T-cell (primary cell): ENCODE measurements at regions not wholly inside any gene's neighbourhood (a gene's known extent, or its start where the extent isn't known, plus 50 kb on each side); places are given as distances from the start of the nearest gene placed in this dataset.

ENCODE experiments used
- ATAC-seq, 4 experiments: fragments of 200-7000 bp in 3 of 4; fragments of 150-1000 bp in 1 of 4; cut with Tn5 transposase; replicated peaks in 1 of 4; 1 replicate in 3 of 4; 2 replicates in 1 of 4; pipeline ENCODE4 v1.10.0; 2021; ENCODE audit warnings: moderate library complexity in 3 of 4, mild to moderate bottlenecking in 2 of 4, moderate number of reproducible peaks in 1 of 4
- CTCF ChIA-PET, 2 donors: fragments of 300-600 bp; sonication (Branson Sonifier 250); formaldehyde crosslinking; loops; one replicate each; lab custom pipeline; 2022; ENCODE audit warnings: antibody characterized with exemption in 2 of 2; lab: Charles Lee
- POLR2A ChIA-PET, 2 donors: fragments of 300-600 bp; sonication (Branson Sonifier 250); formaldehyde crosslinking; loops; one replicate each; lab custom pipeline; 2022; ENCODE audit warnings: antibody characterized with exemption in 2 of 2; lab: Charles Lee
- DNase-seq, 35 experiments: peaks; one replicate each; pipeline versions ENCODE4 v3.0.0 to v3.0.0-alpha.2; 2013 to 2023
- H3K27ac ChIP-seq: one replicate; pipeline ENCODE4 v1.5.1; 2013; ENCODE audit warnings: low read length
- H3K27me3 ChIP-seq, 2 experiments: replicated peaks in 1 of 2; 1 replicate in 1 of 2; 2 replicates in 1 of 2; pipeline versions ENCODE4 v1.6.1 to v1.7.0; 2013; ENCODE audit warnings: low read length in 1 of 2, mixed read lengths in 1 of 2; ENCODE audit not compliant: control insufficient read depth in 2 of 2, insufficient read depth in 2 of 2; ENCODE audit errors: extremely low read depth in 1 of 2
- H3K36me3 ChIP-seq, 2 donors: 1 replicate in 1 of 2; 2 replicates in 1 of 2; pipeline versions ENCODE4 v1.6.1 to v1.7.0; 2013; ENCODE audit warnings: low read length in 1 of 2; ENCODE audit not compliant: control insufficient read depth in 2 of 2, insufficient read depth in 1 of 2; ENCODE audit errors: extremely low read depth in 1 of 2
- H3K4me1 ChIP-seq, 2 experiments: 1 replicate in 1 of 2; 2 replicates in 1 of 2; pipeline versions ENCODE4 v1.6.1 to v1.7.0; 2013; ENCODE audit warnings: low read length in 2 of 2, mixed read lengths in 1 of 2; ENCODE audit not compliant: insufficient read depth in 2 of 2, control insufficient read depth in 1 of 2; ENCODE audit errors: extremely low read depth in 1 of 2
- H3K4me3 ChIP-seq, 2 donors: 1 replicate in 1 of 2; 2 replicates in 1 of 2; pipeline versions ENCODE4 v1.5.1 to v1.7.0; 2013; ENCODE audit warnings: mild to moderate bottlenecking in 2 of 2, low read length in 1 of 2, moderate library complexity in 1 of 2; ENCODE audit not compliant: control insufficient read depth in 1 of 2; ENCODE audit errors: extremely low read depth in 1 of 2
- H3K9me3 ChIP-seq: 2 replicates; pipeline ENCODE4 v1.7.0; 2013
- H3K27ac Mint-ChIP-seq, 2 donors: one replicate each; pipeline ENCODE4 v1.8.0; 2020 to 2021; ENCODE audit warnings: mild to moderate bottlenecking in 2 of 2, mixed read lengths in 2 of 2
- H3K27me3 Mint-ChIP-seq, 2 donors: one replicate each; pipeline ENCODE4 v1.8.0; 2021 to 2022; ENCODE audit warnings: mixed read lengths in 2 of 2
- H3K36me3 Mint-ChIP-seq: one replicate; pipeline ENCODE4 v1.8.0; 2021; ENCODE audit warnings: mixed read lengths
- H3K4me1 Mint-ChIP-seq, 3 donors: one replicate each; pipeline ENCODE4 v1.8.0; 2020 to 2022; ENCODE audit warnings: mixed read lengths in 3 of 3, mild to moderate bottlenecking in 1 of 3
- H3K4me3 Mint-ChIP-seq, 3 donors: one replicate each; pipeline ENCODE4 v1.8.0; 2020 to 2022; ENCODE audit warnings: mild to moderate bottlenecking in 3 of 3, mixed read lengths in 3 of 3, moderate library complexity in 3 of 3
- H3K9me3 Mint-ChIP-seq, 3 donors: one replicate each; pipeline ENCODE4 v1.8.0; 2020 to 2022; ENCODE audit warnings: mixed read lengths in 3 of 3
- WGBS: methylation state at CpG from one replicate; pipeline ENCODE4 v1.1.5; 2013; ENCODE audit warnings: missing lambda C conversion rate; ENCODE audit not compliant: insufficient coverage; 5-methylcytosine and 5-hydroxymethylcytosine counted together

DNA sequence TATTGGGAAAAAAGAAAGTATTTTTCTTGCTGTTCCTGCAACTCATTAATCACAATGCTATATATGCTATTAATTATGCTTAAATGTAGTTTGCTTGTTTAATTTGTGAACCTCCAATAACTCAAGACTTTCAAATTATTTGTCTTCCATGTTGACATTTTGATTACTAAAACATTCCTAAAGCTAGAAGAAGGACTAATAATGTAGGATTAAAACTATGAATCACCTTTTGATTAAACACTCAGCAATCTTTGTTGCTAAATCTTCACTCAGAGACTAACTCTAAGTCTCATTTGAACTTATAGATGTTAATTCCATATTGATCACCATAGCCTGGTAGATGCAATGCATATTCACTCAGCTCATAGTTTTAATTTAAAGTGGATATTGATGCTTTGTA lies 524.6 kb upstream of the ZEB2 start:
- H3K27me3 ChIP-seq: no peaks in the 10 kb centered on the region
- H3K4me3 ChIP-seq: no peak overlapping the region
- H3K9me3 ChIP-seq: no peaks in the 10 kb centered on the region
- H3K27ac ChIP-seq: no peak overlapping the region
- no peaks in the 10 kb centered on the region for H3K4me1 ChIP-seq
- ATAC-seq (no peak), DNase-seq (no peak)
- no peaks in the 10 kb centered on the region for H3K27me3 Mint-ChIP-seq
- no peaks in the 10 kb centered on the region for H3K4me1 Mint-ChIP-seq
- no peaks in the 10 kb centered on the region for H3K9me3 Mint-ChIP-seq
- ChIA-PET POLR2A (no interaction called here), CTCF (no interaction called here)
- H3K36me3 ChIP-seq: no peaks in the 10 kb centered on the region
- H3K36me3 Mint-ChIP-seq: no peaks in the 10 kb centered on the region
- H3K4me3 Mint-ChIP-seq: no peak overlapping the region
- no peak overlapping the region for H3K27ac Mint-ChIP-seq

DNA sequence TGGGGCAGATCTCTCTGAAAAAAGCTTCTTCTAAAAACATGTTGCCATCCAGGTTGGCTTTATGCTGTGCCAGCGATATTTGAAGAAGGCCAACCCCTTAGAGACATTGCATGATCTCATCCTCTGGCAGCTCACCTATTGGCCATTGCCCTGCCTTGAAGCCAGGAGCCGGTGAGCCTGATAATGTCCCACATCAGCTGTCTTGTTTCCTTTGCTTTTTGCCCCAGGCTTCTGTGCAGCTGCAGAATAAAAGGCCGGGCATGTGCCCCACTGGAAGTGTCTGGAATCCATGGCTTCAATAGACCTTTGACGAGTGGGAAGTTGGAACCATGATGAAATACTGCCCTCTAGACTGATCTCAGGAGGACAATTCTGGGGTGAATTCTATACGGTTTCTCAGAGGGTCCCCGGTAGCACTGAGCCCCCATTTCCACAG lies 523.5 kb upstream of the ZEB2 start:
- no peak for DNase-seq
- POLR2A ChIA-PET: no interaction called here
- no peaks in the 10 kb centered on the region for H3K27me3 Mint-ChIP-seq
- no peak for ATAC-seq
- H3K36me3 Mint-ChIP-seq: no peaks in the 10 kb centered on the region
- CTCF ChIA-PET: no interaction called here
- Histone ChIP-seq H3K27ac (no peak overlapping the region), H3K4me3 (no peak overlapping the region), H3K9me3 (no peaks in the 10 kb centered on the region), H3K4me1 (no peaks in the 10 kb centered on the region), H3K36me3 (no peaks in the 10 kb centered on the region), H3K27me3 (no peaks in the 10 kb centered on the region)
- H3K9me3 Mint-ChIP-seq: no peaks in the 10 kb centered on the region
- H3K4me3 Mint-ChIP-seq: no peak overlapping the region
- H3K27ac Mint-ChIP-seq: no peak overlapping the region
- 90% methylated on average over 3 of the region's 6 CpGs for WGBS
- no peaks in the 10 kb centered on the region for H3K4me1 Mint-ChIP-seq

DNA sequence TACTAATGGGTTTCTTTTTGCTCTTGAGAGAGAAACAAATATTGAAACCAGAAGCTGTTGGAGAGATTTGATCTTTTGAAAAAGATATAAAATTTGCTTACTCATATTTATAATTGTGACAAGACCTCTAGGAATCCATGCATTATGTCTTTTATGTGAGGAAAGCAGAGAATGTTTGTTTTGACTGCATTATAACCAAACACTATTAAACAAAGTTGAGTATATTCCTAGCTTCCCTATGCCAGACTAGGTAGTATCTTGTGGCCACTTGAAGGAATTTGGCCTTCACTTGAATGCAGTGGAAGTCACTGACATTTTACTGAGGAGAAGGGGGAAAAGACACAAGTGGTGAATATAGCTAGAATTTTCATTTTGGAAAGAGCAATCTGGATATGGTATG lies 521.8 kb upstream of the ZEB2 start:
- H3K4me3 ChIP-seq: no peak overlapping the region
- DNase-seq (no peak), ATAC-seq (no peak)
- H3K4me1 ChIP-seq: no peaks in the 10 kb centered on the region
- H3K36me3 ChIP-seq: no peaks in the 10 kb centered on the region
- Mint-ChIP-seq H3K36me3 (no peaks in the 10 kb centered on the region), H3K27me3 (no peaks in the 10 kb centered on the region), H3K27ac (no peak overlapping the region), H3K9me3 (no peaks in the 10 kb centered on the region), H3K4me3 (no peak overlapping the region), H3K4me1 (no peaks in the 10 kb centered on the region)
- H3K27ac ChIP-seq: no peak overlapping the region
- H3K9me3 ChIP-seq: no peaks in the 10 kb centered on the region
- POLR2A ChIA-PET: no interaction called here
- CTCF ChIA-PET: no interaction called here
- no peaks in the 10 kb centered on the region for H3K27me3 ChIP-seq

DNA sequence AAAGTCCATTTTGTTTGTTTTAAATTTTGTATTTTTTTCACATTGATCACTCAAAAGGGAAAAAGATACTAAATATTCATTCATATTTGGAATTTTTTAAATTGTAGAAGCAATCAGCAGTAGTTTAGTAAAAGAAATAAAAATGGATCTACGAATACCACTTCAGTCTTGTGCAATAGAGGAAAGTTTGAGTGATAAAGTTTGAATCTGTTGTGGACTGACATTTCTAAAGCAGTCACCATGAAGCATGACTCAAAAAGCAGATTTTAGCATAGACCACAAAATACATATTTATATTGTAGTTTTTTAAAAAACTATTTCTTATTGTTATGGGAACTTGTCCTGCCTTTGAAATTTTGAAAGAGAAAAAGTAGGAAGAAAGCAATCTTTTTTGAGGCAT lies 520.5 kb upstream of the ZEB2 start:
- Histone ChIP-seq H3K27ac (no peak overlapping the region), H3K4me1 (no peaks in the 10 kb centered on the region), H3K4me3 (no peak overlapping the region), H3K27me3 (no peaks in the 10 kb centered on the region), H3K36me3 (no peaks in the 10 kb centered on the region), H3K9me3 (no peaks in the 10 kb centered on the region)
- Mint-ChIP-seq H3K27ac (no peak overlapping the region), H3K4me1 (no peaks in the 10 kb centered on the region), H3K27me3 (no peaks in the 10 kb centered on the region), H3K36me3 (no peaks in the 10 kb centered on the region), H3K4me3 (no peak overlapping the region), H3K9me3 (no peaks in the 10 kb centered on the region)
- ATAC-seq (no peak), DNase-seq (no peak)
- ChIA-PET POLR2A (no interaction called here), CTCF (no interaction called here)
- no CpG with 5 or more reads among the region's 1 CpG for WGBS

DNA sequence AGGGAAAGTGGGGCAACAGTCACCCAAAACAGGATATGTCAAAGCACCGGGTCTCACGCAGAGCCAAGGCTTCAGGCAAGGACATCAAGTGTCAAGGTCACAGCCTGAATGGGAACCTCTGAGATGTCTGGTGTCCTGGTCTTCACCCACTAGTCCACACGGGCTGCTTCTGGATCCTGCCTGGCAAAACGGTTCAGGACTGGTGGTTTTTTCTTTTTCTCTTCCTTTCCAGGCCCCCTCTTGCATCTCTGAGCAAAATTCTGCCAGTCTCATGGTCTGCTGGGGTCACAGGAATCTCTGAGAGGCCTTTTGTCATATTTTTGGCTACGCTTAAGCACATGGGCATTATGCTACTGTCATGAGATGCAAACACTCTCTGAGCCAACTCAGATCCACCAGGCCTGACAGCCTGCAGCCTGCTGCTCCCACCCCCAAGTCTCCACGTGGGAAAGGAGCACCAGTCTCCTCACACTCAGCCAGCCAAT lies 518.2 kb upstream of the ZEB2 start:
- Histone ChIP-seq H3K4me3 (no peak overlapping the region), H3K27me3 (no peaks in the 10 kb centered on the region), H3K36me3 (no peaks in the 10 kb centered on the region), H3K9me3 (no peaks in the 10 kb centered on the region), H3K27ac (no peak overlapping the region), H3K4me1 (no peaks in the 10 kb centered on the region)
- ChIA-PET POLR2A (no interaction called here), CTCF (no interaction called here)
- 57% methylated on average over 6 of the region's 6 CpGs for WGBS
- Mint-ChIP-seq H3K27me3 (no peaks in the 10 kb centered on the region), H3K36me3 (no peaks in the 10 kb centered on the region), H3K9me3 (no peaks in the 10 kb centered on the region), H3K4me1 (no peaks in the 10 kb centered on the region), H3K27ac (no peak overlapping the region), H3K4me3 (no peak overlapping the region)
- ATAC-seq (no peak), DNase-seq (no peak)

DNA sequence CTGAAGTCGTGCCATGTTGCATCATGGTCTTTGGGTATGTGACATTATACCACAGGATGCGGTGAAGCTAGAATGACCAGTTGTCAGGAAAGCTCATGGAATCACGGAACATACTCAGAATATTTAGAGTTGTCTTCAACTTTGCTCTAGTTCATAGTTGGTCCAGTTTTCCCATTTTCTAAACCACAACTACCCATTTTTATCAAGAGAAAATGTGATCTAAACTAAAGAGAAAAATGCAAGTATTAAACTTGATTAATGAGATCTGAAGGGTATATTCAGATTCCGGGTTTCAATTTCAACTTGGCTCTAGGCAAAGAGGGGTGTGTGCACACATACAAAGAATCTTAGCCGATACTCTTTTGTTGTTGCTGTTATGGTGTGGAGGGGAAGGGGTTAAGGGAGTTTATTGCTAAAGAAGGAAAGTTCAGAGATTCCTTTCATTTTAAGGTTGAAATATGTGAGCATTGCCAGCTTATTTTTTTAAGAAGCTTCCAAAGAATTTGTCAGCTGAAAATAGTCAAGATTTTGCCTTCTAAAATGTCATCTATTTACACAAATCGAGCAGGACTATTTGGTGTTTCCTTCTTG lies 516.6 kb upstream of the ZEB2 start:
- Mint-ChIP-seq H3K27ac (no peak overlapping the region), H3K27me3 (no peaks in the 10 kb centered on the region), H3K4me1 (no peaks in the 10 kb centered on the region), H3K4me3 (no peak overlapping the region), H3K36me3 (no peaks in the 10 kb centered on the region), H3K9me3 (no peaks in the 10 kb centered on the region)
- 100% methylated on average over 2 of the region's 6 CpGs for WGBS
- Histone ChIP-seq H3K4me1 (no peaks in the 10 kb centered on the region), H3K27me3 (no peaks in the 10 kb centered on the region), H3K4me3 (no peak overlapping the region), H3K9me3 (no peaks in the 10 kb centered on the region), H3K27ac (no peak overlapping the region), H3K36me3 (no peaks in the 10 kb centered on the region)
- CTCF ChIA-PET: no interaction called here
- POLR2A ChIA-PET: no interaction called here
- ATAC-seq: no peak
- DNase-seq: no peak

DNA sequence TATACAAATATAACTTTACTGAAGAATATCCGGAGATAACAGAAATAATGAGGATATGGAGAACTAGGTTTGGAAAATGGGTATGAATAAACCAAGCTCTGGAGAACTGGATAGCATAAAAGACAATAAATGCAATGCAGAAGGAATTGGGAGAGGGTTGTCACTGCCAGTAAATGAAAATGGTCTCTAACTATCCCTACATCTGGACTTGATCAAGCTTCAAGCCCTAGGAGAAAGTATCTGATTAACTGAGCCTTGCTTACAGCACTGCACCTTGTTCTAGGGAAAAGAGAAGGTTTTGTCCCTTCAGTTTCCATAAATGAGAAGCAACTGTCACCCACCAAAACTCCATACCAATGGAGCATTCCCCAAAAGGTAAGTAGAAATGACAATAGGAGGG lies 514.6 kb upstream of the ZEB2 start:
- Histone ChIP-seq H3K9me3 (no peaks in the 10 kb centered on the region), H3K4me1 (no peaks in the 10 kb centered on the region), H3K36me3 (no peaks in the 10 kb centered on the region), H3K4me3 (no peak overlapping the region), H3K27me3 (no peaks in the 10 kb centered on the region), H3K27ac (no peak overlapping the region)
- no CpG with 5 or more reads among the region's 1 CpG for WGBS
- H3K27me3 Mint-ChIP-seq: no peaks in the 10 kb centered on the region
- DNase-seq (no peak), ATAC-seq (no peak)
- ChIA-PET POLR2A (no interaction called here), CTCF (no interaction called here)
- H3K4me1 Mint-ChIP-seq: no peaks in the 10 kb centered on the region
- no peaks in the 10 kb centered on the region for H3K36me3 Mint-ChIP-seq
- no peak overlapping the region for H3K4me3 Mint-ChIP-seq
- H3K9me3 Mint-ChIP-seq: no peaks in the 10 kb centered on the region
- H3K27ac Mint-ChIP-seq: no peak overlapping the region
